Stimulated activated CD8-positive, alpha-beta memory T cell treated with anti-CD3 and anti-CD28 coated beads, Interleukin-7, amount 100 ng/mL, for 1 hour (primary cell): ENCODE measurements at regions not wholly inside any gene's neighbourhood (a gene's known extent, or its start where the extent isn't known, plus 50 kb on each side); places are given as distances from the start of the nearest gene placed in this dataset.
"Not testable (repeated sequence)": the region's sequence is repeated elsewhere in the genome, so short reads cannot be mapped to it uniquely, and the experiment has no call there.

Experiments
- DNase-seq, 2 donors: peaks; one replicate each; pipeline ENCODE4 v3.0.0-alpha.2; 2020; ENCODE audit warnings: low read depth in 2 of 2

GRCh38 chr16:26715969-26716368 lies 350.8 kb upstream of the C16orf82 start:
- DNase-seq, result no peak

DNA sequence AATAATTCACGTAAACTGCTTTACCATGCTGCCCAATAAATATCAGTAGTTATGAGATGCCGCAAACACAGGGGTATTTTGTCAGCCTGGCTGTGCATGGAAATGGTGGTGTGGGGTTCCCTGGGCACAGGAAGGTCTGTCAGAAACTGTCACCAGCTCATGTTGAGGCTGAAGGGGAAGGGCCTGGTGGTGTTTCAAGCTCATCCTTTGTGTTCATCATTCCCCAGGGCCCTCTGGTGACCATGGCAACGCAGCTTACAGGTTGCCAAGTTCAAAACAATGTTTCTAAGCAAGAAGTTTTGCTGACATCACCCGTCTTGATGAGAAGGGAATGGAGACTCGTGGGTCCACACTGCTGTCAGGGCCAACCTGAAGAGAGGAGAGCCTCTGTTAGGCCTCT lies 348.9 kb upstream of the C16orf82 start:
- no peak for DNase-seq

GRCh38 chr16:26721290-26721689 lies 345.4 kb upstream of the C16orf82 start:
- no peak for DNase-seq

DNA sequence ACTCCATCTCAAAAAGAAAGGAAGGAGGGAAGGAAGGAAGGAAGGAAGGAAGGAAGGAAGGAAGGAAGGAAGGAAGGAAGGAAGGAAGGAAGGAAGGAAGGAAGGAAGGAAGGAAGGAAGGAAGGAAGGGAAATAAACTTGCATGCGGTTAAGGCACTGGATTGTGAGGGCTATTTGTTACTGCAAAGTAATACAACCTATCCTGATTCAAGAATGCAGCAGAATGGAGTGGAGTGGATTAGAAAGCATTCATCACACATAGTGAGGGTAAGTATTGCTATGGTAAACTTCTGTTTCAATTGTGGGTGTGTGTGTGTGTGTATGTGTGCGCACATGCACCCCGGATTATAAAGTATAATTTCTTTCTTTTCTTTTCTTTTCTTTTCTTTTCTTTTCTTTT lies 344.8 kb upstream of the C16orf82 start:
- not testable (repeated sequence) for DNase-seq

DNA sequence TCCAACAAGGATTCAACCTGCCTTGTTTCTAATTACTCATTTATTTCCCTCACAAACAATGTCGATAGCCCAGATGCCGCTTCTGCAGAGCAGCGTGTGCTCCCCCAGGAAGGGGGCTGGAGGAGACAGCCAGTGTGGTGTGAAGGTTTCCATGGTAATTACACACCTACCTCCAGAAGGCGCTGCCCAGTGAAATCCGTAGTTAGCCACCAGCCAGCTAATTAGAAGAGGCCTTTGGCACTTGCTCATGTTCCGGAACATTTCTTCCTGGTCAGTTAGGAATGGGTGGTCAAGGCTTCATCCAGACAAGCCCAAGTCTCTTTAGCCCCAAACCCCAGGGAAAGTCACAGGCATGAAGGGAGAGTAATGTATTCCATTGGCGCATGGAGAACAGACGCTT lies 342.5 kb upstream of the C16orf82 start:
- no peak for DNase-seq

DNA sequence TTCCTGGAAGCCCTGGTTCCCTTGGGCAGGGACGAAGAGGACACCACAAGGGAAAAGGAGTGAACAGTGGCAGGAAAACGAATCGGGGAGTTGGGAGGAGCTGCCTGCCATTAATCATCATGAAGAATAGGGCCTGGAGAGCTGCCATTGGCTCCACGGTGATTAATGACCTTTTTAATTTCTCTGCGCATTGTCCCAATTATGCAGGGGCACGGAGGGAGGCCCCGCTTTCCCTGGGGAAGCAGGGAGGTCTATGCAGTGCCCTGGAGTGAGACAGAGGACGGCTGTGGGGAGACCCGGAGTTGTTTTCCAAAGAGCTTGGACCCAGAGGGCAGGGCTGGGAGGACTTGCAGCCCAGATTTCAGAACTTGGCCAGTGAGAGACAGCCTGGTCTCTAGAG lies 338.9 kb upstream of the C16orf82 start:
- no peak for DNase-seq

- no peak for DNase-seq
Observed at GRCh38 chr16:26729951-26730541, 336.7 kb upstream of the C16orf82 start.

GRCh38 chr16:26731729-26732128 lies 335.0 kb upstream of the C16orf82 start:
- DNase-seq, result no peak

DNA sequence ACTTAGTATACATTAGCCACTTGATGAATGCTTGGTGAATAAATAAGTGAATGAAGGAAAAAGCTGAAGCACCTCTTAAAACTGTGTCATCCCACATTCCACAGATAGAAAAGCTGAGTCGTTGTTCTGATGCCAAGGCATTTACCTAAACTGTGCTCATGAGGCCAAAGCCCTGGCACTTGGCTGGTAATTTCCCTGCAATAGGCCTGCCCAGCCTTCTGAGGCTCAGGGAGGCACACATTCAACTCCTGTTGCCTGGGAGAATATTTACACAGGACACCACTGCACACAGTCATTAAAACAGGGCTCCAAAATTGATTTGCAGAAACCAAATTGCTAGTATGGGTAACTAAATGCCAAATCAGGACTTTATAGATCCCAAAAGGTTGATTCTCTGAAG lies 333.0 kb upstream of the C16orf82 start:
- DNase-seq, result no peak

- DNase-seq, result no peak
Observed at GRCh38 chr16:26735521-26735920, 331.2 kb upstream of the C16orf82 start.

- no peak for DNase-seq
Observed at GRCh38 chr16:26736084-26736483, 330.6 kb upstream of the C16orf82 start.

GRCh38 chr16:26740771-26741170 lies 326.0 kb upstream of the C16orf82 start:
- no peak for DNase-seq

DNA sequence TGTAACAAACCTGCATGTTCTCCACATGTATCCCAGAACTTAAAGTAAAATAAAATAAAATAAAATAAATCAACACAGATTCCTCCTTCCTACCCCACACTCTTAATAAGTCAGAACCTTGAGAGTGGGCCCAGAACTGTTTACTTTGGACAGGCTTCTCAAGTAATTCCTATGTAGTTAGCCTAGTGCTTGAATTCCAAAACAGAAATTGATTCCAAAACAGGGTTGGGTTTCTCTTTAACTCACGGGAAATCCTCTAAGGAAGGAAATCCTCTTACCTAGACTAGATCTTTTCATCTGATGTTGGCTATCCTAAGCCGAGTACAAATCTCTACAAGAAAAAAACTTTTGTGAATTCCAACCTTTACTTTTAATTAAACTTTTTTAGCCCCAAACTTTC lies 324.7 kb upstream of the C16orf82 start:
- no peak for DNase-seq

DNA sequence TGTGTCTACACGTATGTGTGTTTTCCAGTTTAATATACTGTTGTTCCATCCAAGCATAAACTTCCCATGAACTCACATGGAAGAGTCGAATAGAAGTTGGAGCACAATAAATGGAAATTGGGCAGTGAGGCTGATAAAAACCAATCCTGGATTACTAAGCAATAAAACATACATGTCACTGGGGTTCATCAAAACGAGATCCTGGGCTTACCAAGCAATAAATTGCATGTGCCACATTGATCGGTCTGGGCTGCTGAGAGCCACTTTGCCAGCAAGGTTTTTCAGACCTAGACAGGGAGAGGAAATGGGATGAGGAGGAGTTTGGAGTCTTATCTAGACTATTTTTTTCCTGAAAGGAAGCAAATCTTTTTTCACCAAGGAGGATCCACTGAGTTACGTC lies 322.3 kb upstream of the C16orf82 start:
- no peak for DNase-seq

DNA sequence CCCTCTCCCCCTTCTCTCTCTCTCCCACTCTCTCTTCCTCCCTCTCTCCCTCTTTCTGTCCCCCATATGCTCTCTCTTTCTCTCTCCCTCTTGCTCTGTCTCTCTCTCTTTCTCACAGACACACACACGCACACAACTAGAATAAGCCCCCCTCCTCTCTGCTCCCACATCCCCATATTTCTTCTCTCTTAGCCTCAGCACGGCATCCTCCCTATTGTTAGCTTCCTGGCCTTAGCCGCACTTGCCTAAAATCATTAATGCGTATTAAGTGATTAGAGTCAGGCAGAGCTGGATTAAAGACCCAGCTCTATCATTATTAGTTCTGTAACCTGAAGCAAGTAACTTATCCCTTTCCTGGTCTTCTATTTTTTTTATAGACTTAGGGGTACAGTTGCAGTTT lies 319.0 kb upstream of the C16orf82 start:
- no peak for DNase-seq

DNA sequence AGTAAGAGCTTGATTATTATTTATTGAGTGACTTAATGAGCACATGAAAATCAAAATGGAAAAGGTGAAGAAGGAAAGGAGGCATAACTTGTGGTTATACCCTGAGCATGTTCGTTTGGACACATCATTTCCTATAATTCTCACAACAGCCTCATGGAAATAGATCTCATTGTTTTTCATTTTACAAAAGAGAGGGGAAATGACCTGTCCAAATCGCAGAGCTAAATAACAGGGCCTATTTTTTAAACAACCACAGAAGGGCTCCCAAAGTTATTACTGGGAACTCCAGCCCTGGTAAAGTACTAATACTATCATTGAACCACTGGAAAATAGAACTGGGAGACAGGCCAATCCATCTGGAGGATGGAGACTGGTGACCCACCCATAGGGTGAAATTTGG lies 317.7 kb upstream of the C16orf82 start:
- no peak for DNase-seq

- DNase-seq, result no peak
Observed at GRCh38 chr16:26752166-26752565, 314.6 kb upstream of the C16orf82 start.

GRCh38 chr16:26756633-26757032 lies 310.1 kb upstream of the C16orf82 start:
- no peak for DNase-seq

DNA sequence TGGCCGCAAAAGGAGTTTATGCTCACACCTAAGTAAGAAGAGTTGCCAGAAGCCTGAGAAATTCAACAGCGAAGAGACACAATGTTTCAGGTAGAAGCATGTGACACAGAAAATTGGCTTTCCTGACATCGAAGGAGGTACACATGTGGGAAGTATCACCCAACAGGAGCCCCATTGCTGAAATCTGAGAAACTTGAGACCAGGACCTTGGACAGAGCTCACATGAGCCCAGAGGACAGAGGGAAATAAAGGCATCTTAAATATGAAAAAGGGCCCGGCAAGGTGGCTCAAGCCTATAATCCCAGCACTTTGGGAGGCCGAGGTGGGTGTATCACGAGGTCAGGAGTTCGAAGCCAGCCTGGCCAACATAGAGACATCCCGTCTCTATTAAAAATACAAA lies 304.1 kb upstream of the C16orf82 start:
- no peak for DNase-seq

- no peak for DNase-seq
Observed at GRCh38 chr16:26765087-26765486, 301.6 kb upstream of the C16orf82 start.

GRCh38 chr16:26768385-26769010 lies 298.2 kb upstream of the C16orf82 start:
- DNase-seq, result no peak

- DNase-seq, result no peak
Observed at GRCh38 chr16:26770547-26770946, 296.2 kb upstream of the C16orf82 start.

GRCh38 chr16:26772503-26772902 lies 294.2 kb upstream of the C16orf82 start:
- DNase-seq, result no peak

DNA sequence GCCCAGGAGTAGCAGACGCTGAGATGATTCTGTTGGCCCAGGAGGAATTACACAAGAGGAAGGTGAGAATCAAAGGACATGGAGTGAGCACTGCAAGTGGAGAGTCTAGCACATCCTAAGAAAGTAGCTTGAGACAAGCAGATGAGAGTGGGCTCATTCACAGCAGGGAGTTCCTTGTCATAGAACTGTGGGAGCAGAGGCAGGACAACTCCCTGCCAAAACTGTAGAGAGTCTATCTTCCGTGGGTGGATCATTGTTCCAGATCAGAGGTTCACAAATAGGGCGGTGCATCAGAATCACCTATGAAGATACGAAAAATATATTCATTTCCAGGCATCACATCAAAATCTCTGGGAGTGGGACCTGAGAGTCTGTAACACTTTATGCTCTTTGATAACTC lies 288.9 kb upstream of the C16orf82 start:
- DNase-seq, result no peak
